Right ventricle myocardium inferior (tissue), 1 donor: ENCODE measurements at regions not wholly inside any gene's neighbourhood (a gene's known extent, or its start where the extent isn't known, plus 50 kb on each side); places are given as distances from the start of the nearest gene placed in this dataset.

Experiments used
- ATAC-seq: fragments of 200-7000 bp; cut with Tn5 transposase; one replicate; pipeline ENCODE4 v1.9.1; 2020; ENCODE audit warnings: mild to moderate bottlenecking, moderate library complexity
- DNase-seq: peaks from one replicate; pipeline ENCODE4 v3.0.0; 2021; ENCODE audit errors: missing footprints
- intact Hi-C: fragments of 100-400 bp; cut with DNase I; formaldehyde crosslinking; loops from one replicate; pipeline ENCODE4 v1.11.0; 2022
- donor health status: DM: no; HTN: yes; CAD: no; lungs with severe emphysema.

DNA sequence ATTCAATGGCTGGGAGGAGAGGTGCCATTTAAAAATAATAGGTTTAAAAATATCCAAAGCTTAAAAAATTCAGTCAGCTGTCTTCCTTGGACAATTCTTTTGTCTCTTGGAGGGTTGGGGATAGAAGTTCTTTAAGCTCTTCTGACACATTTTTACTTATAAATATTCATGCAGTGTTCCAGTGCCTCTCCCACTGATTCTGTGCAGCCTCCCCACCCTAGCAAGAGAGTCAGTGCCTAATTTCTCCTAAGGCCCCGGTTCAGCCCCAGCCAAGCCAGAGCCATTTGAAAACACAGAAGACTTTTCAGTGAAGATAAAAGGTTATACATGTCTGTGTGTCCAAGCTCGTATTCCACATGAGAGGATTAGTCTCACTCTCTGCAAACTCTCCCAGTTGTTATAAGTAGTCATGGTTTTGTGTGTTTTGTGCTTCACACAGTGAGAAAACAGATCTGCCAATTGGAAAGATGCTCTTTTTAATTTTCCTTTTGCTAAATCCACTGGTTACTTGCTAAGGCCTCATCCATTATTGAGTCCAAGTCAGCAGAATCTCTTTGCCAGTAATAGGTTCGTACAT is 141.3 kb downstream of the CD47 start:
- no peak for ATAC-seq

DNA sequence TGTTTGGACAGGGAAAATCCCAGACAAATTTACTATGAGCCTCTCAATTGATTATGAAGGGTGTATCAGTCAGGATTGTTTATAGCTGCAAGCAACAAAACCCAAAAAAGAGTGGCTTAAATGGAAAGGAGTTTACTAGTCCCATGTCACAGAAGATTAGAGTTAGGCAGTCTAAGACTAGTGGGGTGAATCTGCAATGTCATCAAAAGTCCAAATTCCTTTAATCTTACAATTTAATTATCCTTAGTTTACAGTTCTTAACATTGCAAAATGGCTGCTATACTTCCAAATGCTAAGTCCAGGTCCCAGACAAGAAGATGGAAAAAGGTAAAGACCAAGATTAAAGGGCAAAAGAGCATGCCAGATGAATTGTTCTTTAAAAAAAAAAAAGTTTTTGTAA is 143.6 kb downstream of the CD47 start:
- ATAC-seq (no peak), DNase-seq (no peak)
- intact Hi-C loops = no loop called here

More for the DNA sequence above, 141.3 kb downstream of the CD47 start:
- intact Hi-C loops = no loop called here
- no peak for DNase-seq

DNA sequence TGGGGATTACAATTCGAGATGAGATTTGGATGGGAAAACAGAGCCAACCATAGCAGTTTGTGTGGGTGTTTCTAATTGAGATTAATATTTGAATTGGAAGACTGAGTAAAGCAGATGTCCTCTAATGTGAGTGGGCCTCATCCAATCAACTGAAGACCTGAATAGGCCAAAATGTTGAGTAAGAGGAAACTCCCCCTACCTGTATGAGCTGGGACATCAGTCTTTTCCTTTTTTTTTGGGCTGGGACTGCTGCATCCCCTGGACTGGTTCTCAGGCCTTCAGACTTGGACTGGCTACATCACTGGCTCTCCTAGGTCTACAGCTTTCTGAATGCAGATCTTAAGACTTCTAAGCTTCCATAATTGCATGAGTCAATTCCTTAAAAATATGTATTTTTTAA is 144.1 kb downstream of the CD47 start:
- intact Hi-C loops = no loop called here
- ATAC-seq = no peak
- DNase-seq = no peak

DNA sequence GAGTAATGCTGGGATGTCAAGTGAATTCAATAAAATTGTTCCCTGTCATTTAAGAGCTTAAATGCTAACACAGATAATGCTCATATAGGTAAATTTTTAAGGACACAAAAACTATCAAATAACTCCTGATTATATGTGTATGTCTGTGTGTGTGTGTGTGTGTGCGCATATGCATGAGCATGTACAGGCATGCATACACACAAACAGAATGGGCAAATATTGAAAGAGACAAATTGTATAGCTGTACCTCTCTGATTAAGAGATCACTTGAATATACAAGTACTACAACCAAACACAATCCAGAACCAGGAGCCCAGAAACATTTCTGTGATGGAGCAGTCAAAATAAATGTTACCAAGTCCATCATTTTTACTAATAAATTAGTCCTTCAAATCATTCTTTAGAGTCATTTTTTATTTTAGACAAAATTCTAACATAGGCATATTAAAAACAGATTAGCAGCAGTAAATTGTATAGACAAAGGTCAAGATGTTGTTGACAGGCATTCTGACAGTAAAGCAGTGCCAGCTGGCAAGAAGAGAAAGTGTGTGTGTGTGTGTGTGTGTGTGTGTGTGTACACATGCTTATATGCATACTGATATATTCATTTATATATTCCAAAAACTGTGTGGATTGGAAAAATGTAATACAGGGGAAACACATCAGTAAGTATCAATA is 145.3 kb downstream of the CD47 start:
- ATAC-seq (no peak), DNase-seq (no peak)
- intact Hi-C loops = no loop called here

DNA sequence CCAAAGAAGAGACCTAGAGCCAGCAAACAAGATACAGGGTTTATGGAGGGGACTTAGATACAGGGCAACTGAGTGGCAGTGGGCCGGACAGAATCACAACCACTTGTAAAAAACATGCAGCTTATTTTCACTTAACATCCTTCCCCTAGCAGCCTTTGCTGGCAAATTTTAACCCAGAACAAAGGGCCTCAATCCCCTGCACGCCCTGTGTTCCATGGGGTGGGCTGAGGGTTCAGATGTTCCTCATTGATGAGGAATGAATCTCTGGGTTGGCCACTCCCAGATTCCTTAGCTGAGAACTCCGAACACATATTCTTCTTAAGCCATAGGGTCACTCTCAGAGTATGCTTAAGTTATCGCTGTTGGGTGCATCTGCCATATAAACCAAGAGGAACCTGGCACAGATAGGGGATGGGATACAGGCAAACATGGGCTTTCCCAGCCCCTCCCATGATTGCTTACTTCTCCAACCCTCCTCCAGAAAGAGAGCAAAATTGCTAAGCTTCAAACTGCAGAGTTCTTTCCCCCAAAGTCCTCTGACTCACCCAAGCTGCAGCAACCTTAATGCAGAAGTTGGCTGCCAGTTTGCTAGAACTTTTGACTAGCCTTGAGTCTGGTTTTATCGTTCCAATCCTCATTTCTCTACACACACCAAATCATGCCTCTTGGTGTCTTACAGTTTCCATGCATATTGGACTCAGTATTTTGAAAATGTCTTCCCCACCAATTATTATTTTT is 146.9 kb downstream of the CD47 start:
- intact Hi-C loops = no loop called here

DNA sequence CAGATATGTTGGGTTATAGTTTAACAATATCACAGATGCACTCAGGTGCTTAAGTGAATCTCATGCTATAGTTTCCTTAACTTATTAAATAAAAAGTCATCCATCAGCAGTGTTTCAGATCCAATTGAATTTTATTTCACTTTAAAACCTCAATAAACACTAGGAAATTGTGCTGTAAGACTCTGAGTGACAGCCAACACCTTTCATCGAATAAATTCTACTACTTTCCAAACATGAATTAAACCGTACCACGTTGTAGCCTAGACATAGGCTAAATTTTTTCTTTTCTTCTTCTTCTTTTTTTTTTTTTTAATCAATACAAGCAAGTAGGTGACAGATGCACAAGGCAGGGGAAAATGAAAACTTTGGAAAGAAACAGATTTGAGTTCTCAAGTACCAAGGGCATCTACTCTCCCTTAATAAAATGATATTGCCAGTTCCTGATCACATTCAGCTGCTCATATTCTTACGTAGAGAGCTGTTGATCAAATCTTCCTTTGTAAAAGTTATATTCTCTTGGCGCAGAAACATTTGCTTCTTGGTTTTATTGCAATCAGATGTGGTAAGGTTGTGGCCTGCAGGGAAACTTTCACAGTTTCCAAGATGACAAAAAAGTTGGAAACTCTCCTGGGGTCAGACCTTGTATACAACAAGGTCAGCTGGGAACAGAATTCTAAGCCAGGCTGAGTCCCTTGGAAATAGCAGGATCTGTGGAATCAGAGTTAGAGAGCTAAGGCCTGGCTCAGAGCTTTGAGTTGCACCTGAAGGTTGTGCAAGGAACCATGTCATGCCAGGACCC is 147.7 kb downstream of the CD47 start:
- ATAC-seq (no peak), DNase-seq (no peak)
- intact Hi-C loops = no loop called here

More for the DNA sequence above, 146.9 kb downstream of the CD47 start:
- ATAC-seq (no peak), DNase-seq (no peak)

DNA sequence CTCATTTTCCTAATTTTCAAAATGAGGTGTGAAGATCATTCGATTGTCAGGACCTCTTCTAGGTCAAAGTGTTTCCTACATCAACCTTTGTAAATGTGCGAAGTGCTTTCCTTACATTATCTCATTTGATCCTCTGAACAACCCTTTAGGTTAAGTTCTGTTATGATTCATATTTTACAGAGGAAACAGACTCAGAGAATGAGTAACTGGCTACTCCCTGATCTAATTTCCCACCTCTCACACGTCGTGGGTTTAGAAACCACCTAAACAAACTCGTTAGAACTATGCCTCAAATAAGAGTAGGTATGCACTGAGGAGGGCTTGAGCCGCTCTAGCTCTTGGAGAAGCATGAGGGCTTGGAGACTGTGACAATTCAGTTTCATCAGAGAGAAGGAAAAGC is 148.6 kb downstream of the CD47 start:
- intact Hi-C loops = no loop called here
- DNase-seq (no peak), ATAC-seq (no peak)

DNA sequence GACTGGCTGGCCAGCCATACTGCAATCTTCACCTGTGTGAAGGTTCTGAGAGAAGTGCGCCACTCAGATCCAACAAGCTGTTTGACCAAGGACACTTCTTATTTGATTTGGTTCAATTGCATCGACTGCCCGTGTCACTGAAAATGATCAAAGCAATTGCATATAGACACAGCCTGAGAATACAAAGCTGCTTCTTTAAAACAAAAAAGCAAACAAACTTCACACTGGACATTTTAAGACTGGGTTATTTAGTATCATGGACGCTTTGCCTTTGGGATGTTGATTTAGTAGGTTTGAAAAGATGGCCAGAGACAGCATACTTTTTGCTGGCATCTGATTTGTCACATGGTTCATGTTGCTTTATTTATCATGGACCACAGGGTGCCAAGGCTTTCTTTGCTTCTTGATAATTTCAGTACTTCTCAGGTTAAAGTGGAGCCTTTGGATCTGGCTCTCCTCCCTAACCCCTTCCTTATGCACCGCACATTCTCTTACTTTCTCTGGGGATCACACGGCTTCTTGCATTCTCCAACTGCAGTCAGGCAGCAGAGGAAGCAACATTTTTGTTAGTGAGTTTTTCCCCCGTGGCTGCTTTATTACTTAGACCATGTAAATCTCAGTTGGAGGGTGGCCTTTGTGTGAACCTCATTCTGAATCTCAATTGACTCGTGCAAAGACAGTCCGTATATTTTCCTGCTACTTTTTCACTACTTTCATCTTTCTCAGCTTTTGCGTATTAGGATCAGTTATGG is 151.0 kb downstream of the CD47 start:
- intact Hi-C loops = loop anchor here (5.0 kb wide), 3 partner anchors 152 to 537 kb away; partner anchors contain the start of genes CD47 and IFT57
- ATAC-seq (no peak), DNase-seq (no peak)

DNA sequence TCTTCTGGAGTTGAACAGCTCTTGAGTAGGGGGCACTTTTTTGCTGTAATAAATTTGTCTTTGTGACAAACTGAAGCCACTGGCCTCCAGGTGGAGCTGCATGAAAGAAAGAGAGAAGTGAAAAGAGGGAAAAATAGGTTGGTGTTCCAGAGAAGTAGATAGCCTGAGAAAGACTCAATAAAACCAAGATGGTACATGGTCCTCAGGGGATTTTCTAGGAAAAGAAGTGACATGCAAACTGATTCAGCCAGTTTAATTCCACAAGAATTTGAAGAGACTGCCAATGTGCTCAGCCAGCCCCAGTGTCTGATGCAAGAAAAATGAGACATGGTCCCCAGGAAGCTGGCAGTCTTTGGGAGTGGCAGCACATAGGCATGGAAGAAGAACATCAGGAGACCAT is 152.7 kb downstream of the CD47 start:
- intact Hi-C loops = loop anchor here (1.0 to 5.0 kb wide), 4 partner anchors 154 to 539 kb away; partner anchors contain the start of genes CD47 and IFT57
- DNase-seq (no peak), ATAC-seq (peak; percentile 59)

DNA sequence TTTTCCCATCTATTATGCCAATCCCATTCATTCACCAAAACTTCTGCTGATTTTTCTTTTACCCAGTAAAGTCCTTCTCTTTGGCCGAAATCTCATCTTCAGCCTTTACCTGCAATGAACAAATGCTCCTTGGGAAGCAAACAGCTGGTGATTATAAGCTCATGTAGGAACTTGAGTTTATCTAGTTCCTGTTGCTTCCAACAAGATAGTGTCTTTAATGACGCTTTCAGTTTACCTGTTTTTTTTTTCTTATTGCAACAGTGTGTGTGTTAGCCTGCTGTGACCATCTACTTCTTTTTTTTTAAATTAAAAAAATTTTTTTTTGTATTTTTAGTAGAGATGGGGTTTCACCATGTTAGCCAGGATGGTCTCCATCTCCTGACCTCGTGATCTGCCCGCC is 156.0 kb downstream of the CD47 start:
- DNase-seq = no peak
- intact Hi-C loops = loop anchor here (5.0 kb wide), 3 partner anchors 157 to 542 kb away; partner anchors contain the start of genes CD47 and IFT57
- ATAC-seq = no peak

DNA sequence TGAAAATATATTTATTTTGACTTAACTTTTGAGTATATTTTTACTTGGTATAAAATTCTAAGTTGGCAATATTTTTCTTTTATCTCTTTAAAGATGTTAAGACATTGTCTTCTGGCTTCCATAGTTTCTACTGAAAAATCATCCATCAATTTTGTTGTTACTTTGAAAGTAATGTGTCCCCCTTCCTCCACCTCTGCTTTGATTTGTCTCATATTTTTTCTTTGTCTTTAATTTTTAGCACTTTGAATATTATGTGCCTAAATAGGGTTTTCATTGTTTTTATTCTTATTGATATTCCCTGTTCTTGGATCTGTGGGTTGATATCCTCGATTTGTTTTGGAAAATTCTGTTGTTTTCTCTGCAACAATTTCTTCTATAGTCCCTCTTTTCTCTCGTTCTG is 157.4 kb downstream of the CD47 start:
- intact Hi-C loops = no loop called here
- DNase-seq = no peak
- ATAC-seq = no peak

DNA sequence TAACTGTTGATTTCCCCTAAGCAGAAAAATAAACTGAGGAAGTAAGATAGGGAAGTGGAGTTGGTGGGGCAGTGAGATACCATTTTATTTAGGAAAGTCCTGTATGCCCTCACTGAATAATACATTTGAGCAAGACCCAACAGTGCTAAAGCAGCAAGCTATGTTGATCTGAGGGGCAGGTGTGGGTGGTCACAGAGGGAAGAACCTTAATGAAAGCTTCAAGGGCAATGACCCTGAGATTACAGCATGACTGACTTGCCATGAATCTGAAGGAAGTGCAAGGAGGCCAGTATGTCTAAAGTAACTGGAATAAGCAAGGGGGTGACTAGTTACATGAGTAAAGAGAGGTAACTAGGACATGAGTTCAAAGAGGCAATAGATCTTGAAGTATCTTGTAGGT is 159.5 kb downstream of the CD47 start:
- intact Hi-C loops = no loop called here
- DNase-seq (no peak), ATAC-seq (no peak)

DNA sequence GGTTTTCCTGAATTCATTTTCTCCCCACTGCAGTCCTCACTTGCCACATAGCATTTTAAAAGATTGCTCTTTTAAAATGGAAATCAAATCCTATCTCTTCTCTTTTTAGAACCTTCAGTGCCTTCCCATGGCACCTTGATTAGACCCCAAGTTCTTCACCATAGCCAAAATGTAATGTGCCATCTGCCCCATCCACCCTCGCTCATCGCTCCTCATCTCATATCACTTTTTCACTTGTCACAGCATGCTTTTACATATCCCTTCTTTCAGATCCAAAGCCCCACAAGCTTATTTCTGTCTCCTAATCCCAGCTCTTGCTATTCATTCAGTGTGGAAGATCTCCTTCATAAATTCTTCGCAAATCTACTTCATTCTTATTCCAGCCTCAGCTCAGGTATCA is 161.7 kb downstream of the CD47 start:
- DNase-seq (no peak), ATAC-seq (no peak)
- intact Hi-C loops = loop anchor here (5.0 to 10.0 kb wide), 3 partner anchors 254 to 692 kb away; no protein-coding TSS in a partner anchor

DNA sequence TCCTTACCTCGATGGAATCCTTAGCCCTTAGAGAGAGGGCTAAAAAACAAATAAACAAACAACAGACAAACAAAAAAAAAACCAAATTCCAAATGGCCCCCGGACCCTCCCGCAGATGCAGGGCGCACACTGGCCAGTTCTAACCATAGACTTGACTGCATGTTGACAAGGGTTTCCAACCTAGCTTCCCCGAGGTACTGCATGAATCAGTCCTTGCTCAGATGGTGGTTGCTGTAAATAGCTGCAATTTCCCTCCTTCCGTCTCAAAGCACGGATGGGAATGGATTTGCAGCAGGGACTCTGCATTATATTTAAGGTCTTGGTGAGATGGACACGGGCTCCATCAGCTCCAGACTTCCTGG is 162.8 kb downstream of the CD47 start:
- ATAC-seq = peak; percentile 30
- intact Hi-C loops = loop anchor here (5.0 to 10.0 kb wide), 3 partner anchors 253 to 691 kb away; no protein-coding TSS in a partner anchor
- no peak for DNase-seq

DNA sequence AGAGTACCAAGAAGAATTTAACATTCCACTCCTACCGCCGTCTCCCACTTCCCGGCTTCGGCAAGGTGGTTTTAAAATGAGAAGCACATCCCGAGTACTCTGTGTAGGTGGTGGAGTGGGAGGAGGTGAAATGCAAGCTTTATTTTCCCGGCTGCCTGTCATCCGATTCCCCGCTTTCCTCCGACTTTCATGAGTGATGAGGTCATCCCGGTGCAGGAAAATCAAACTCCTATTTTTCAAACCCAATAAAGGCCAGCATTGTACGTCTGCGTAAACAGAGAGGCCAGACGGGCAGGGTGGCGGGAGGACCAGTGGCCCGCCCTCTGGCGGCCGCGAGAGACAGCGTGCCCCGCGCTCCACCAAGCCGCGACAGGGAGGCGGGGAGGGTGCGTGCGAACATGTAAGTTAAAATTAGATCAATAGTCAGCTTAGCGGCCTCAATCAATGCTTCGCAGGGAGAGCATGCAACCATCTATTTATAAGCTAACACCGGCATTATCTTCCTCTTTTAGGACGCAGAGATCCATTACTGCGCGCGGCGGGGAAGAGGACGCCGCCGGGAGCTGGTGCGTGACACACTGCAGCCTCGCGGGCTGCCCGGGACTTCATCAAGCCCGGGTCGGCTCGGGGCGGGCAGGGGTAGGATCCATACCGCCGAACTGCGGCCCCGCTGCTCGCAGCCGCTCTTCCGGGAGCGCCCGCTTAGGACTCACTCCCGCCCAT is 163.3 kb downstream of the CD47 start:
- peak; percentile 86 for DNase-seq
- ATAC-seq = peak; percentile 96
- intact Hi-C loops = loop anchor here (5.0 to 10.0 kb wide), 3 partner anchors 253 to 690 kb away; no protein-coding TSS in a partner anchor

DNA sequence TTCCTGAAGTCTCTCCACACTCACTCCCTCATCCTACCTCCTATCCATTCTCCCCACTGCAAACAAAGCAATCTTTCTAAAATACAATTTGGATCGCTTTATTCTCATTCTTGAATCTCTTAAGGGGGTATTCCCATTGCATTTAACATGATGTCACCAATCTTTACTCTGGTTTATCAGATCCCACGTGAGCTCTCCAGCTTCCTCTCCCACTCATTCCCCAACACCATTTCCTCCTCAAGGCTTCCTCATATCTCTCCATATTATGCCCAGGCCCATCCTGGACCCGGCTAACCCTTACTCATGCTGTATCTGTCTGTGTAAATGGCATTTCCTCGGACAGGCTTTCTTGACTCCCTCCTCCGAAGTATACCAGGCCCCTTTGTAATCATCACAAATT is 165.0 kb downstream of the CD47 start:
- no peak for ATAC-seq
- intact Hi-C loops = loop anchor here (5.0 to 10.0 kb wide), 3 partner anchors 251 to 689 kb away; no protein-coding TSS in a partner anchor
- DNase-seq = no peak

DNA sequence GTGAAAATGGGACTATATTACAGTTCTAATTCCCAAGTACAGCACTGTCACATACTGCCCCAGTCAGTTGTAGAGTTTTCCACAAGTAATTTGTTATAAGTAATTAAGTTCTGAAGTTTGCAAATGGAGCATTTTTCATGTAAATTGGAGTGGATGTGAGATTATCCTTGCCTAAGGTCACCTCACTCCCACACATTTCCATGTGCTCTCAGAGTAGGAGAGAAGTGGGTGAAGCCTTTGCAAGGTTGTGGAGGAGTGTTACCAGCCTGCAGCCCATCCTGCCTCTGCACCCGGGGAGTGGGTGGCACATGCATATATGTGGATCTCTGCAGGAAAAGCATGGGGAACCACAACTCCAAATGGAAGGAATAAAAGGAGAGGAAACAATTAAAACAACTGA is 169.8 kb downstream of the CD47 start:
- no peak for DNase-seq
- ATAC-seq = no peak
- intact Hi-C loops = loop anchor here (10.0 kb wide), 2 partner anchors 246 to 346 kb away; no protein-coding TSS in a partner anchor

DNA sequence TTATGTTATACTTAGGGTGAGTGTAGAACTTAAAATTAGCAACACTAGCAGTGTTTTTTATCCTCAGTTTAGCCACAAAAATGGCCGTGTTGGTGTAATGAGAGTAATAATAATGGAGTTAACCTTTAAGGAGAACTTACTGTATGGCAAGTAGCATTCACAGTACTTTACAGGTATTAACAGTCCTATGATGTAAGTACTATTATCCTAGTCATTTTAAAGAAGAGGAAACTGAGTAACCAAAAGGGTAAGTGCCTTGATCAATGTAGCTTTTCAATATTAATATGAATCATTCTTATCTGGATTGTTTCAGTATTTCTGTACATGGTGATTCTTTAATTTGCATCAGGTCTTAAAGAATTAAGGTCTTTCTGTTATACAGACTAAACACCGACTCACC is 170.3 kb downstream of the CD47 start:
- ATAC-seq (no peak), DNase-seq (no peak)
- intact Hi-C loops = loop anchor here (10.0 kb wide), 2 partner anchors 246 to 346 kb away; no protein-coding TSS in a partner anchor
